Right lobe of liver (tissue), 4 donors: ENCODE measurements at regions not wholly inside any gene's neighbourhood (a gene's known extent, or its start where the extent isn't known, plus 50 kb on each side); places are given as distances from the start of the nearest gene placed in this dataset.

Source experiments
- POLR2A ChIP-seq: fragments of 450-650 bp; IDR thresholded peaks from one replicate; pipeline ENCODE4 v1.6.1; 2017; ENCODE audit warnings: antibody characterized with exemption, mild to moderate bottlenecking
- TF ChIP-seq, protein P1 (sequence below), 4 donors: fragments of 200-600 bp in 3 of 4; fragments of 450-650 bp in 1 of 4; IDR thresholded peaks; one replicate each; pipeline versions ENCODE4 v1.5.1 to v1.8.0; 2016 to 2022; ENCODE audit warnings: antibody characterized with exemption in 4 of 4, mild to moderate bottlenecking in 2 of 4
- donor health status: DM: no; HTN: no; CAD: no.
- donor health status: DM: no; HTN: no; CAD: no.
- donor health status: DM: no; HTN: yes; CAD: no.

DNA sequence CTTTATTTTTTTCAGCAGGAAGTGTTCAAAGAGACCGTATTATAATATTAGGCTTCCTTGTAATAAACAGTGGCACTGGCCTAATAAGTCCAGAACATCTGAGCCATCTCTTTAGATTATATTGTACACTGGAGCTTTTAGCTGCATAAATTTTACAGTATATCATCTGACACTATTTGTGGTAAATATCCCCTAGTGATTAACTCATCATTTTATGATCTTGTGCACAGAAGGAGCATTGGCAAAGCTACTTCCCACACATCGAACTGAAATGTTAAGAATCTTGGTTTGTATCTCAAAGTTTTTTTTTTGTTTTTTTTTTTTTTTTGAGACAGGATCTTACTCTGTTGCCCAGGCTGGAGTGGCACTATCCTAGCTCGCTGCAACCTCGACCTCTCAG is 162.7 kb downstream of the HIPK3 start:
- TF ChIP-seq, protein P1, sequence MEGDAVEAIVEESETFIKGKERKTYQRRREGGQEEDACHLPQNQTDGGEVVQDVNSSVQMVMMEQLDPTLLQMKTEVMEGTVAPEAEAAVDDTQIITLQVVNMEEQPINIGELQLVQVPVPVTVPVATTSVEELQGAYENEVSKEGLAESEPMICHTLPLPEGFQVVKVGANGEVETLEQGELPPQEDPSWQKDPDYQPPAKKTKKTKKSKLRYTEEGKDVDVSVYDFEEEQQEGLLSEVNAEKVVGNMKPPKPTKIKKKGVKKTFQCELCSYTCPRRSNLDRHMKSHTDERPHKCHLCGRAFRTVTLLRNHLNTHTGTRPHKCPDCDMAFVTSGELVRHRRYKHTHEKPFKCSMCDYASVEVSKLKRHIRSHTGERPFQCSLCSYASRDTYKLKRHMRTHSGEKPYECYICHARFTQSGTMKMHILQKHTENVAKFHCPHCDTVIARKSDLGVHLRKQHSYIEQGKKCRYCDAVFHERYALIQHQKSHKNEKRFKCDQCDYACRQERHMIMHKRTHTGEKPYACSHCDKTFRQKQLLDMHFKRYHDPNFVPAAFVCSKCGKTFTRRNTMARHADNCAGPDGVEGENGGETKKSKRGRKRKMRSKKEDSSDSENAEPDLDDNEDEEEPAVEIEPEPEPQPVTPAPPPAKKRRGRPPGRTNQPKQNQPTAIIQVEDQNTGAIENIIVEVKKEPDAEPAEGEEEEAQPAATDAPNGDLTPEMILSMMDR (IDR thresholded peaks at IDR 0.05), result no peak
- TF ChIP-seq POLR2A, result no peak
